Omental fat pad (tissue), 3 donors: ENCODE measurements at regions not wholly inside any gene's neighbourhood (a gene's known extent, or its start where the extent isn't known, plus 50 kb on each side); places are given as distances from the start of the nearest gene placed in this dataset.

Experiments
- ATAC-seq: fragments of 150-250 bp; one replicate; pipeline ENCODE4 v1.9.1; 2016; ENCODE audit warnings: mild to moderate bottlenecking, moderate library complexity; ENCODE audit not compliant: low FRiP score
- DNase-seq: peaks from one replicate; pipeline ENCODE4 v3.0.0-alpha.2; 2019; ENCODE audit warnings: low spot score
- TF ChIP-seq, protein P1 (sequence below), 3 donors: fragments of 450-650 bp; IDR thresholded peaks; one replicate each; pipeline ENCODE4 v1.5.1; 2016 to 2017; ENCODE audit warnings: antibody characterized with exemption in 3 of 3, mild to moderate bottlenecking in 3 of 3, moderate library complexity in 2 of 3

DNA sequence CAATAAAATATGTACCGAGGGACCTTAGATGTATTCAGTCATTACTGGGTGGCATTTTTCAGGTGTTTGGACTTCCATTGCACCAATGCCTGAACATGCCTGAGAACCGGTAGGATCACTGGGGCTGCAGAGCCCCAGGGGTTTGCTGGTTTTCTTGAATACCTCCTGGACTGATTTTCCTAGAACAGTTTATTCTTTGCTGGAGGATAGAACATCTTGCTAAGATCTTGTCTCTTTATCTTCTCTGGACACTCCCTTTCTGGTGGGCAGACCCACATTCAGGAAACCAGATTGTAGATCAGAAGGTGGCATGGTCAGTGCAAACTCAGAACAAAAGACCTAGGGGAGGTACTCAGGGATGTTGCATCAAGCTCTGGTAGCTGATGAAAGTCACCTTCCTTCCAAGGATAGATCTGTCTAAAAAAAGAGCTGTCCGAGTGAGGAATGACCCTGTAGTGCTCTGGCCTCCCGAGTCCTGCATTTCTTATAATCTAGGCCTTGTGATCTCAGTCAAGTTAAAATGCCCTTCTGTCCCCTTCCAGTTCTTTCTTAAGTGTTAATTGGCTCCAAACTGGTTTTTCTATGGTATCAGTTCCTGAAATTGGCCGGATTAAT is 84.8 kb downstream of the CLDN34 start:
- DNase-seq (no peak), ATAC-seq (no peak)
- TF ChIP-seq, protein P1, sequence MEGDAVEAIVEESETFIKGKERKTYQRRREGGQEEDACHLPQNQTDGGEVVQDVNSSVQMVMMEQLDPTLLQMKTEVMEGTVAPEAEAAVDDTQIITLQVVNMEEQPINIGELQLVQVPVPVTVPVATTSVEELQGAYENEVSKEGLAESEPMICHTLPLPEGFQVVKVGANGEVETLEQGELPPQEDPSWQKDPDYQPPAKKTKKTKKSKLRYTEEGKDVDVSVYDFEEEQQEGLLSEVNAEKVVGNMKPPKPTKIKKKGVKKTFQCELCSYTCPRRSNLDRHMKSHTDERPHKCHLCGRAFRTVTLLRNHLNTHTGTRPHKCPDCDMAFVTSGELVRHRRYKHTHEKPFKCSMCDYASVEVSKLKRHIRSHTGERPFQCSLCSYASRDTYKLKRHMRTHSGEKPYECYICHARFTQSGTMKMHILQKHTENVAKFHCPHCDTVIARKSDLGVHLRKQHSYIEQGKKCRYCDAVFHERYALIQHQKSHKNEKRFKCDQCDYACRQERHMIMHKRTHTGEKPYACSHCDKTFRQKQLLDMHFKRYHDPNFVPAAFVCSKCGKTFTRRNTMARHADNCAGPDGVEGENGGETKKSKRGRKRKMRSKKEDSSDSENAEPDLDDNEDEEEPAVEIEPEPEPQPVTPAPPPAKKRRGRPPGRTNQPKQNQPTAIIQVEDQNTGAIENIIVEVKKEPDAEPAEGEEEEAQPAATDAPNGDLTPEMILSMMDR (IDR thresholded peaks at IDR 0.05): no peak

DNA sequence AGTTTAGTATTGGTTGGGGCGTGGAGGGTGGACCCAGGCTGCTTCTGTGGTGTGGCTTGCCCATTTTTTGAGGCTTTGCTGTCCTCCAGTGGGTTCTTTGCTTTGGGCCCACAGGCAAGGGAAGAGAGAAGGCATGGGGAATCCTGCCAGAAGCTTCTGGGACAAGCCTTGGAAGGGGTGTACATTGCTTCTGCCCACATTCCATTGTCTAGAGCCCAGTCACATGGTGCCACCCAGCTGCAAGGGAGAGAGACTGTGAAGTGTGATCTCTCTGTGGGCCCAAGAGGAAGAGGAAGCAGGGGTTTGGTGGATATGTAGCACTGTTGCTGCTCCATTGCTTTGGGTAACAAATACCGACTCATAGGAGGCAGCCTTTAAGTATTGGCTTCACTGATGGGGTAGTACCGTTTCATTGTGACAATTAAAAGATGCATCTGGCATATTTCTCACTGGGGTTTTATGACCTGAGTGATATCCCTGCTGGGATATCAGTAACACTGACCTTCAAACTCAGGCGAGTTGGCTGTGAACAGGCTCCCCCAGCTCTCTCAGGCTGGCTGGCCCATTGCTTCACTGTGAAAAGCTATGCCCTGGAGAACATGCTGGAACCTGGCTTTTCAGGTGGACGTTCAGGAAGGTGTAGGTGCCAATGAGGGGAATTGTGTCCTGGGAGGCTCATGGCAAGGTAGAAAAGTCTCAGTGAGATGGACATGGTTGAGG is 85.9 kb downstream of the CLDN34 start:
- DNase-seq (no peak), ATAC-seq (no peak)
- TF ChIP-seq, protein P1 (IDR thresholded peaks at IDR 0.05): no peak

DNA sequence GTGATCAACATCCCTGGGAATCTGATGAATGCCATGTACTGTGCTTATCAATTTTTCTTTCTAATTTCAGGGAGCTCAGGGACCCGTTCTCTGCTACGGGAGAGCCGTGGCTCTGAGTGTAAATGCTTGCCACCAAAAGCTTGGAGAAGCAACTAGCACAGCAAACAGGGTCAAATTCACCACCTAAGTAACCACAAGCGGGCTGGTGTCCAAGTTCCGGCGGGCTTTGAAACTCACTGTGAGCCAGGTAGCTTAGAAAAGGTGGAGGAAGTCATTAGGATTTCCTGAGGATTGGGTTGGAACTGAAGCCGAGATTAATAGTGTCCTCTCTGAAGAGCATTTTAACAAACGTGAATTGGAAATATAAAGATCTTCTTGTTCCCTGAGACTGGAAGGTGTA is 87.2 kb downstream of the CLDN34 start:
- TF ChIP-seq, protein P1 (IDR thresholded peaks at IDR 0.05): no peak
- DNase-seq (no peak), ATAC-seq (no peak)

DNA sequence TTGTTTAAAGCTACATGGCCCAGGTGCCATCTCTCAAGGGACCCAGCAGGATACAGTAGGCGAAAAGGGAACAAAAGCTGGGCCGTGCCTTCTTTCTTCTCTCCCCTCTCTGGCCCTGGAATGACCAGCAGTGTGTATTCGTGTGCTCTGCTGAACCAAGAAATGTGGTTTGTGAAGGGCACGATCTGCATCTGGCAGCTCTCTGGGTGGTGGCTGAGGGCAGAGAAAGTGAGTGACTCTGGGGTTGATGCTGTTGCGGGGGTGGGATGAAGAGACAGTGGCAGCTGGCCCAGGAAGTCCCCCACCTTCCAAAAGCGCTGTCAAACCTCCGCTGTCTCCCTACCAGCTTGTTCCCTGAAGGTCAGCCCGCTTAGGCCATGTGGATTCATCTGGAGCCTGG is 88.3 kb downstream of the CLDN34 start:
- DNase-seq: no peak
- TF ChIP-seq, protein P1 (IDR thresholded peaks at IDR 0.05): no peak
- ATAC-seq: no peak

DNA sequence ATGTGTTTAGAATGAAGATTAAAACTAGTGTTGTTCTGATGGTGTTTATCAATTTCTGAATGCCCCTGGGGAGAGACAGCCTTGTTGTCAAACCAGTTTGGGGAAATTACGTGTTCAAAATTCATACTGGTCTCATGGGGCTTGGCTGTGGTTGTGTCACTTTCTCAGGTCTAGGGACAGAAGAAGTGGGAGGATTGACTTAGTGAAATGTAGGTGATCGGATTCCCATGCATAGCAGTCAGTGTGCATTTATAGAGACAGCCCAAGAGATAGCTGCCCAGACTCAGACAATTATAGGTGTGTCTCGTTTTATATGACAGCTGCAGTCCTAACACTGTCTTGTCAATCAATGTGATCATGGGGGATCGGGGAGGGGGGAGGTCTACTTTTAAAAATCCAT is 94.4 kb upstream of the CLCN4 start:
- ATAC-seq (no peak), DNase-seq (no peak)
- TF ChIP-seq, protein P1 (IDR thresholded peaks at IDR 0.05): no peak

DNA sequence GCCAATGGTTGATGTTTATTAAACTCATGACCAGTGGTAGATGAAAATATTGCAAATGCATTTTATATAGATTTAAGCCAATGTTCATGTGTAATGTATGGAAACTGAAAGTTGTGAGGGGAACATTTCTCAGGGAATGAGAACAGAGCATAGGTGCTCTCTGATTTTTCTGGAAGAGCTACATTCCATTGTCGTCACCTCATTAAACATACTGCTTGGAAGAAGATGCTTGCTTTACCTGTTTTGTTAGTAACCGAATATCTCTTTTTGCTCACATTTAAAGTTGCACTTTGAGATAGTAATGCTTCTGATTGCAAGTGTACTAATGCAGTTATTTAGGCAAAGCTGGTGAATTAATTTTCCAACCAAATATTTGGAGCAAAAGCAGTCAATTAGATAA is 93.8 kb upstream of the CLCN4 start:
- DNase-seq (no peak), ATAC-seq (no peak)
- TF ChIP-seq, protein P1 (IDR thresholded peaks at IDR 0.05): no peak

DNA sequence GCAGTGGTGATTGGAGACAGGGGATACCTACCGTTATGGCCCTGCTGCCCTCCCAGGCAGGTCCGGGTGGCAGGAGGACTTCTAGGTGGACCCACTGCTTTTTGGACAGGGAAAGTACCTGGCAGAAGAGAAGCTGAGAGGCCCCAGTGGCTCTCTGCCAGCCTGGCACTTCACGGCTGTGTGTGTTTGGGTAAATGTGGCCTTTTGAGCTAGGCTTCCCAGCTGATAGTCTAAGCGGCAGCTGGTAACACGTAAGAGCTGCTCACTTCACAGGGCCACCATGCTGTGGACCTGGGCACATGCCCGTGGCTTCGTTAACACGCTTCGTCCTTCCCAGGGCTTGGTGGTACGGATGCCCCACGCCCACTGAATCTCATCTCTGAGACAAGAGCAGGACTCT is 92.0 kb upstream of the CLCN4 start:
- no peak for DNase-seq
- TF ChIP-seq, protein P1 (IDR thresholded peaks at IDR 0.05): no peak
- no peak for ATAC-seq
